DMS153 (cell line): ENCODE measurements at regions not wholly inside any gene's neighbourhood (a gene's known extent, or its start where the extent isn't known, plus 50 kb on each side); places are given as distances from the start of the nearest gene placed in this dataset.
"Not testable (repeated sequence)": the region's sequence is repeated elsewhere in the genome, so short reads cannot be mapped to it uniquely, and the experiment has no call there.

Experiments used
- DNase-seq: peaks from one replicate; lab custom pipeline; 2025; lab: John Stamatoyannopoulos, UW

DNA sequence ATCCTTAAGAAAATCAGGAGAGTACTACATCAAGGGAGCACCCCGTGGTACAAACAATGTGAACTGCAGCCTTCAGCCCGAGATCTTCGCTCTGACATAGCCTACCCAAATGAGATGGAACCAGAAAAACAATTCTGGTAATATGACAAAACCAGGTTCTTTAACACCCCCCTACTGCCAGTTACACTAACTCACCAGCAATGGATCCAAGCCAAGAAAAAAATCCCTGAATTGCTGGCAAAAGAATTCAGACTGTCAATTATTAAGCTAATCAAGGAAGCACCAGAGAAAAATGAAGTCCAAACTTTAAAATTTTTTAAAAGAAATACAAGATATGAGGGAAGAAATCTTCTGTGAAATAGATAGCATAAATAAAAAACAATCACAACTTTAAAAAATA lies 101.7 kb upstream of the KLF8 start:
- DNase-seq: no peak

DNA sequence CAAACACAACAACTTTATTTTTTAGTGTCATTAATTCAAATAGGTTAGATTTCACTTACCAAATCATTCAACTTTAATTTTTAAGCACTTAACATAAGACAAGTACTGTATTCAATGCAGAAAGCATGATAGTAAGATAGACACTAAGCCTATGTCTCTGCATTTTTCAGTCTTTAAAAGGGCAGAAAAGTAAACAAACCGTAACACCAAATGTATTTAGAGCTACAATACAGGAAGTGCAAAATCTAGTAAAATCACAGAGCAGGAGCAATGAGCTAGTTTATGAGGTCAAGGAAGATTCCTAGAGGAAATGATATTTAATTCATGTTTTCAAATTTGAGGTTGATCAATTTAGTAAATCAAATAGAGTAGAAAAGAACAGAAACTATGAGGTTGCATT lies 68.0 kb upstream of the KLF8 start:
- not testable (repeated sequence) for DNase-seq
